OCI-LY1 (cell line): ENCODE measurements at regions not wholly inside any gene's neighbourhood (a gene's known extent, or its start where the extent isn't known, plus 50 kb on each side); places are given as distances from the start of the nearest gene placed in this dataset.

Source experiments
- H2AFZ ChIP-seq: fragments of 200-600 bp; sonication (generic), shearing (Covaris generic); 2 replicates; pipeline ENCODE4 v1.6.0; 2014; ENCODE audit warnings: antibody characterized with exemption, mild to moderate bottlenecking, low read length
- H3F3A ChIP-seq: fragments of 200-600 bp; sonication (generic), shearing (Covaris generic); 2 replicates; pipeline ENCODE4 v1.6.0; 2014; ENCODE audit warnings: mild to moderate bottlenecking, antibody characterized with exemption, low read length, moderate library complexity; ENCODE audit not compliant: insufficient read depth
- H3K27ac ChIP-seq: fragments of 200-600 bp; sonication (generic); 2 replicates; pipeline ENCODE4 v1.5.1; 2014; ENCODE audit warnings: low read length, mixed run types, mild to moderate bottlenecking, low read depth; ENCODE audit not compliant: poor library complexity, severe bottlenecking
- H3K27me3 ChIP-seq: fragments of 200-600 bp; sonication (generic); 2 replicates; pipeline ENCODE4 v1.6.0; 2014; ENCODE audit warnings: antibody characterized with exemption, mild to moderate bottlenecking, low read length, moderate library complexity; ENCODE audit not compliant: insufficient read depth
- H3K36me3 ChIP-seq: fragments of 200-600 bp; sonication (generic); 2 replicates; pipeline ENCODE4 v1.6.1; 2014; ENCODE audit warnings: mild to moderate bottlenecking, antibody characterized with exemption, low read length, moderate library complexity, mixed read lengths; ENCODE audit not compliant: insufficient read depth
- H3K4me1 ChIP-seq: fragments of 200-600 bp; sonication (generic); 2 replicates; pipeline ENCODE4 v1.5.1; 2014; ENCODE audit warnings: mild to moderate bottlenecking, low read length, moderate library complexity; ENCODE audit not compliant: insufficient read depth, severe bottlenecking
- H3K4me2 ChIP-seq: fragments of 200-600 bp; sonication (generic), shearing (Covaris generic); 2 replicates; pipeline ENCODE4 v1.6.1; 2014; ENCODE audit warnings: low read length
- H3K4me3 ChIP-seq: fragments of 200-600 bp; sonication (generic); 2 replicates; pipeline ENCODE4 v1.5.1; 2014; ENCODE audit warnings: low read length, low read depth, mild to moderate bottlenecking, mixed read lengths; ENCODE audit not compliant: poor library complexity, severe bottlenecking
- H3K79me2 ChIP-seq: fragments of 200-600 bp; shearing (Covaris generic); 2 replicates; pipeline ENCODE4 v1.6.1; 2016; ENCODE audit warnings: mixed run types, low read length, mixed read lengths; ENCODE audit not compliant: insufficient read depth
- H3K9ac ChIP-seq: fragments of 200-600 bp; sonication (generic), shearing (Covaris generic); 2 replicates; pipeline ENCODE4 v1.6.1; 2014; ENCODE audit warnings: mild to moderate bottlenecking, low read length, mixed read lengths
- H3K9me2 ChIP-seq: fragments of 200-600 bp; sonication (generic), shearing (Covaris generic); 2 replicates; pipeline ENCODE4 v1.6.1; 2014; ENCODE audit warnings: low read depth, mild to moderate bottlenecking, low read length, mixed read lengths
- H3K9me3 ChIP-seq: fragments of 200-600 bp; shearing (Covaris generic); 2 replicates; pipeline ENCODE4 v1.6.1; 2014; ENCODE audit warnings: low read length, mixed read lengths
- H4K20me1 ChIP-seq: fragments of 200-600 bp; sonication (generic), shearing (Covaris generic); 2 replicates; pipeline ENCODE4 v1.6.0; 2016; ENCODE audit warnings: mild to moderate bottlenecking, low read length; ENCODE audit not compliant: insufficient read depth
- EZH2 ChIP-seq: fragments of 200-600 bp; sonication (generic), shearing (Covaris generic); IDR thresholded peaks from 2 replicates; pipeline ENCODE4 v1.8.0; 2017; ENCODE audit warnings: borderline replicate concordance, mixed run types, mild to moderate bottlenecking, antibody characterized with exemption, low read length, moderate library complexity, mixed read lengths
- TF ChIP-seq, protein P1 (sequence below): fragments of 200-600 bp; sonication (generic), shearing (Covaris generic); IDR thresholded peaks from 2 replicates; pipeline ENCODE4 v1.5.1; 2017; ENCODE audit warnings: mild to moderate bottlenecking, antibody characterized with exemption, low read length, moderate library complexity, mixed read lengths

DNA sequence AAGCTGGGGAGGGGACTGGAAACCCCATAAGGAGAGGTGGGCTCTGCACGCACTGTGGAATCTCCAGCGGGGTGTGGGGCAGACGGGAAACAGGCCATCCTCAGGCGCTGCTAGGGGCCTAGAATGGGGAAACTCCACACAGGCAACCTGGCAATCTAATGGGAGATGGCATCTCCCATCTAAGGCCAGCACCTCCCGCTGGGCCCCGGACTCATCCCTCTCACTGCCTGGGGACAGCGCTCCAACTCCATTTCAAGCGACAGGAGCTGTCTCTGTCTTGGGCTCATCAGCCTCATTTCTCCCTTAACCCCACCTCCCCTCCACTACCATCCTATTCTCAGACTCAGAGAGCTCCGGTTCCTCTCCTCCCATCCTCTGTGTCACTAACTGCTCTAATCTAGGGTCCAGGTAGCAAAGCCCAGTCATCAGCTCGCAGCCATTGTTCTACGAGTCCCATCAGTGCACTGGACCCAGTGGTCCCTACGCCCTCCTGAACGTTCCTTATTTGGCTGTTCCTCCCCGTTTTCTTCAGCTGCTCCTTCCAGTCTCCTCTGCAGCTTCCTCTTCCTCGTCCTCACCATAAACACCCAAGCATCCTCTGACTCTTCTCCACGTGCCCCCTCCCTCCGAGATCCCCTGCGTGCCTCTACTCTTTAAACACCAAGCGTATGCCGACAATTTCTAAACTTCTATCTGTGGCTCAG, 93.4 kb upstream of the CASZ1 start:
- Histone ChIP-seq H3K4me1 (no peaks in the 10 kb centered on the region), H3K4me3 (no peak overlapping the region), H3K79me2 (no peaks in the 10 kb centered on the region), H4K20me1 (no peaks in the 10 kb centered on the region), H2AFZ (no peak overlapping the region), H3K36me3 (no peaks in the 10 kb centered on the region), H3K27me3 (0 out of 2 replicates have a peak, but pooled peaks cover 3% of the 10 kb centered on the region), H3K9me2 (no peaks in the 10 kb centered on the region), H3K4me2 (no peak overlapping the region), H3K9ac (no peak overlapping the region), H3K9me3 (no peaks in the 10 kb centered on the region), H3K27ac (no peak overlapping the region), H3F3A (no peaks in the 10 kb centered on the region)
- TF ChIP-seq, protein P1, sequence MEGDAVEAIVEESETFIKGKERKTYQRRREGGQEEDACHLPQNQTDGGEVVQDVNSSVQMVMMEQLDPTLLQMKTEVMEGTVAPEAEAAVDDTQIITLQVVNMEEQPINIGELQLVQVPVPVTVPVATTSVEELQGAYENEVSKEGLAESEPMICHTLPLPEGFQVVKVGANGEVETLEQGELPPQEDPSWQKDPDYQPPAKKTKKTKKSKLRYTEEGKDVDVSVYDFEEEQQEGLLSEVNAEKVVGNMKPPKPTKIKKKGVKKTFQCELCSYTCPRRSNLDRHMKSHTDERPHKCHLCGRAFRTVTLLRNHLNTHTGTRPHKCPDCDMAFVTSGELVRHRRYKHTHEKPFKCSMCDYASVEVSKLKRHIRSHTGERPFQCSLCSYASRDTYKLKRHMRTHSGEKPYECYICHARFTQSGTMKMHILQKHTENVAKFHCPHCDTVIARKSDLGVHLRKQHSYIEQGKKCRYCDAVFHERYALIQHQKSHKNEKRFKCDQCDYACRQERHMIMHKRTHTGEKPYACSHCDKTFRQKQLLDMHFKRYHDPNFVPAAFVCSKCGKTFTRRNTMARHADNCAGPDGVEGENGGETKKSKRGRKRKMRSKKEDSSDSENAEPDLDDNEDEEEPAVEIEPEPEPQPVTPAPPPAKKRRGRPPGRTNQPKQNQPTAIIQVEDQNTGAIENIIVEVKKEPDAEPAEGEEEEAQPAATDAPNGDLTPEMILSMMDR: no peak
- no peak for TF ChIP-seq EZH2

GRCh38 chr1:10890491-10891071, 94.1 kb upstream of the CASZ1 start:
- Histone ChIP-seq H3K4me1 (no peaks in the 10 kb centered on the region), H3K9ac (no peak overlapping the region), H3K9me3 (no peaks in the 10 kb centered on the region), H3K79me2 (no peaks in the 10 kb centered on the region), H3K4me3 (no peak overlapping the region), H3F3A (no peaks in the 10 kb centered on the region), H2AFZ (no peak overlapping the region), H3K4me2 (no peak overlapping the region), H3K27me3 (0 out of 2 replicates have a peak, but pooled peaks cover 3% of the 10 kb centered on the region), H4K20me1 (no peaks in the 10 kb centered on the region), H3K27ac (no peak overlapping the region), H3K36me3 (no peaks in the 10 kb centered on the region), H3K9me2 (no peaks in the 10 kb centered on the region)
- TF ChIP-seq, protein P1: no peak
- TF ChIP-seq EZH2: no peak

- Histone ChIP-seq H3K9me2 (no peaks in the 10 kb centered on the region), H3K4me2 (no peak overlapping the region), H3K4me3 (no peak overlapping the region), H3F3A (no peaks in the 10 kb centered on the region), H3K36me3 (no peaks in the 10 kb centered on the region), H3K9me3 (no peaks in the 10 kb centered on the region), H3K4me1 (no peaks in the 10 kb centered on the region), H3K27me3 (0 out of 2 replicates have a peak, but pooled peaks cover 3% of the 10 kb centered on the region), H2AFZ (no peak overlapping the region), H3K79me2 (no peaks in the 10 kb centered on the region), H3K27ac (no peak overlapping the region), H3K9ac (no peak overlapping the region), H4K20me1 (no peaks in the 10 kb centered on the region)
- no peak for TF ChIP-seq EZH2
- TF ChIP-seq, protein P1: no peak
Measured at GRCh38 chr1:10891091-10891490, 94.6 kb upstream of the CASZ1 start.
